GM18499 (cell line): ENCODE measurements at regions not wholly inside any gene's neighbourhood (a gene's known extent, or its start where the extent isn't known, plus 50 kb on each side); places are given as distances from the start of the nearest gene placed in this dataset.

Experiments used
- ATAC-seq: cut with Tn5 transposase; IDR thresholded peaks from one replicate; pipeline ENCODE4 v1.9.1; 2021; ENCODE audit warnings: moderate number of reproducible peaks; ENCODE audit not compliant: insufficient read depth, unreplicated experiment

- ATAC-seq: no peak
Measured at GRCh38 chrX:39984191-39984956, 113.4 kb downstream of the BCOR start.

GRCh38 chrX:39985071-39985470 is 112.7 kb downstream of the BCOR start:
- ATAC-seq: no peak

- no peak for ATAC-seq
Measured at GRCh38 chrX:39985551-39985950, 112.2 kb downstream of the BCOR start.

- ATAC-seq: no peak
Measured at GRCh38 chrX:39988496-39988895, 109.3 kb downstream of the BCOR start.

GRCh38 chrX:39990388-39990787 is 107.4 kb downstream of the BCOR start:
- ATAC-seq: no peak

- ATAC-seq: no peak
Measured at GRCh38 chrX:39992300-39992699, 105.5 kb downstream of the BCOR start.

GRCh38 chrX:39995457-39995856 is 102.3 kb downstream of the BCOR start:
- no peak for ATAC-seq

GRCh38 chrX:39996536-39996935 is 101.2 kb downstream of the BCOR start:
- no peak for ATAC-seq

GRCh38 chrX:39998636-39999406 is 98.9 kb downstream of the BCOR start:
- ATAC-seq: no peak
